ENCODE measurements at regions not wholly inside any gene's neighbourhood (a gene's known extent, or its start where the extent isn't known, plus 50 kb on each side); places are given as distances from the start of the nearest gene placed in this dataset.

- DNase-seq = no peak
Measured at GRCh38 chr7:110001254-110001938, 1089.5 kb upstream of the LRRN3 start.

GRCh38 chr7:110003827-110004226 is 1087.1 kb upstream of the LRRN3 start:
- DNase-seq = no peak

GRCh38 chr7:110007320-110008063 is 1083.4 kb upstream of the LRRN3 start:
- DNase-seq = no peak

- no peak for DNase-seq
Measured at GRCh38 chr7:110010359-110010758, 1080.6 kb upstream of the LRRN3 start.

GRCh38 chr7:110017405-110017804 is 1073.5 kb upstream of the LRRN3 start:
- no peak for DNase-seq

GRCh38 chr7:110027385-110027784 is 1063.5 kb upstream of the LRRN3 start:
- no peak for DNase-seq

- no peak for DNase-seq
Measured at GRCh38 chr7:110043519-110043918, 1047.4 kb upstream of the LRRN3 start.

- DNase-seq = no peak
Measured at GRCh38 chr7:110050785-110051184, 1040.1 kb upstream of the LRRN3 start.

- no peak for DNase-seq
Measured at GRCh38 chr7:110051372-110051771, 1039.6 kb upstream of the LRRN3 start.

- DNase-seq = no peak
Measured at GRCh38 chr7:110056331-110056730, 1034.6 kb upstream of the LRRN3 start.

- DNase-seq = no peak
Measured at GRCh38 chr7:110058401-110058800, 1032.5 kb upstream of the LRRN3 start.

- no peak for DNase-seq
Measured at GRCh38 chr7:110061387-110061786, 1029.5 kb upstream of the LRRN3 start.

GRCh38 chr7:110065121-110065520 is 1025.8 kb upstream of the LRRN3 start:
- DNase-seq = no peak

- DNase-seq = no peak
Measured at GRCh38 chr7:110066843-110067242, 1024.1 kb upstream of the LRRN3 start.

- DNase-seq = no peak
Measured at GRCh38 chr7:110071192-110071591, 1019.7 kb upstream of the LRRN3 start.

GRCh38 chr7:110075450-110075849 is 1015.5 kb upstream of the LRRN3 start:
- DNase-seq = no peak

- no peak for DNase-seq
Measured at GRCh38 chr7:110076194-110076593, 1014.7 kb upstream of the LRRN3 start.

- peak in 32 of 58 donors; percentile 1 to 79 (median 17) for DNase-seq
Measured at GRCh38 chr7:110084181-110084807, 1006.6 kb upstream of the LRRN3 start.

- no peak for DNase-seq
Measured at GRCh38 chr7:110090110-110090820, 1000.7 kb upstream of the LRRN3 start.

GRCh38 chr7:110095372-110096052 is 995.4 kb upstream of the LRRN3 start:
- DNase-seq = no peak

GRCh38 chr7:110104243-110104642 is 986.7 kb upstream of the LRRN3 start:
- no peak for DNase-seq

All from anterior cingulate cortex (tissue), 58 donors.